ENCODE measurements at regions not wholly inside any gene's neighbourhood (a gene's known extent, or its start where the extent isn't known, plus 50 kb on each side); places are given as distances from the start of the nearest gene placed in this dataset.

- no peak for ATAC-seq
- Histone ChIP-seq H3K4me1 (no peaks in the 10 kb centered on the region), H3K27me3 (no peaks in the 10 kb centered on the region), H3K36me3 (no peaks in the 10 kb centered on the region), H3K9me3 (no peaks in the 10 kb centered on the region), H3K4me3 (no peak overlapping the region), H3K27ac (no peak overlapping the region)
- no peak for DNase-seq
- no peak for TF ChIP-seq CTCF (IDR thresholded peaks at IDR 0.05)
- intact Hi-C loops (cut with DNase I), result no loop called here
These were observed 98.5 kb upstream of the SEL1L start for GRCh38 chr14:81632157-81632556.

- no peaks in the 10 kb centered on the region for H3K36me3 ChIP-seq
- no peak overlapping the region for H3K4me3 ChIP-seq
- intact Hi-C loops (cut with DNase I), result no loop called here
- no peak overlapping the region for H3K27ac ChIP-seq
- no peaks in the 10 kb centered on the region for H3K9me3 ChIP-seq
- H3K4me1 ChIP-seq, result no peaks in the 10 kb centered on the region
- ATAC-seq (no peak), DNase-seq (no peak)
- TF ChIP-seq CTCF (IDR thresholded peaks at IDR 0.05), result no peak
- H3K27me3 ChIP-seq, result no peaks in the 10 kb centered on the region
These were observed 99.8 kb upstream of the SEL1L start for GRCh38 chr14:81633496-81633895.

DNA sequence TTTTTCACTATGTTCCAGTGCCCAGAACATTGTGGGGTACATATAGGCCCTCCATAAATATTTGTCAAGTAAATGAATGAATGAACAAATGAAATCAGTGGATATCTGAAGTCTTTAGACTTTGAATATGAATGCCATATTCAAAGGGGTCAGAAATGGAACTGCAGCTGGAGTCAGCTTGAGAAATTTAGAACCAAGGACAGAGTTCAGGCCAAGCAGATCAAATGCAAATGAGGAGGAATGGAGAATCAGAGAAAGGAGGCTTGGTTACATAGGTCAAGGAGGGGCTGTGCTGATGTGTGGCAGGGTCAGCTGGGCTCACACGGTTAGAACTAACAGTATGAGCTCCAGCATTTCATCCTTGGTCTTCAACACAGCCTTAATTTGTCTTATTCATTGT lies 104.0 kb upstream of the SEL1L start:
- intact Hi-C loops (cut with DNase I), result no loop called here
- TF ChIP-seq CTCF (IDR thresholded peaks at IDR 0.05), result no peak
- no peak for ATAC-seq
- H3K27me3 ChIP-seq, result no peaks in the 10 kb centered on the region
- DNase-seq, result no peak
- no peaks in the 10 kb centered on the region for H3K36me3 ChIP-seq
- no peaks in the 10 kb centered on the region for H3K9me3 ChIP-seq
- H3K4me1 ChIP-seq, result no peaks in the 10 kb centered on the region
- H3K4me3 ChIP-seq, result no peak overlapping the region
- no peak overlapping the region for H3K27ac ChIP-seq

DNA sequence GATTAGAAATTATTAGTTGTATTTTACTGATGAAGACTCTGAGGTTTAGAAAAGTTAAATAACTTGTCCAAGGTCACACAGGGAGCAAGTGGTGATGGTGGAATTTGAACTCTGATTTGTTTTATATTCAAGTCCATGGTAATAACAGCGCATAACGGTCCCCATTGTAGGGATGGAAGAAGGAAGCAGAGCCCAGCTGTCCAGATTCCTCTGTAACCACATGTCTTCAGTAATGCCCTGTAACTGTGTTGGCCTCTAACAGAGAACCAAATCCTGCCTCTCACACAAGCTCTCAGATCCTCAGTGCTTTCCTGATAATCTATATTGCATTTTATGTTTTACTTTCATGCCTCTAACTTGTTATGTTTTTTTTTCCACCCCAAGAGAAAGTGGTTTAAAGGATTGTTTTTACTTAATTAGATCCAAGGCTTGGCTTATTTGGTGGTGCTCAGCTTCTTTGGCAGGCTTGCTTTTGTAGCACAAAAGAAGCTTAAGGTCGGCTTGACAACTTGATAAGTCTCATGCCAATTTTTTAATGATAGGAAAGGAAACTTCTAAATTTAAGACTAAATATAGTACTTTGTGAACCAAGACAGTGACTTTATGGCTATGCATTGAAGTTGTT lies 105.1 kb upstream of the SEL1L start:
- TF ChIP-seq CTCF (IDR thresholded peaks at IDR 0.05), result no peak

DNA sequence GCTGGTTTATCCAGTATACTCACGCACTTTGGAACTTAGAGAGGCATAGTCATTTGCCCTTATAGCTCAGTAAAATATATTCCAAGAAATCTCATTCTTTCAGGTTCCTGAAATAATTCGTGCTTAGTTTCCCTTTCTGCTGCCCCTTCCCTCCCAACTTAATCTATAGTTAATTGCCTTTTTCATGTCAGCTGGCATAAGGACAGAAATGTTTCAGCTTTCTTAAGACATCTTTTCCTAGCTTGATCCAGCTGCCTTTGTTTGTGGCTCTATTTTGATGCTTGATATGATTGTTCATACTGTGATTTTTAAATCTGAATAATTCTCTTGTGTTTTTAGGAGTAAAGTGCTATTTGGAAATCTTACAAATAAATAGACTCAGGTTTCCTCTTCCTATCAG lies 120.0 kb upstream of the SEL1L start:
- Histone ChIP-seq H3K4me1 (no peaks in the 10 kb centered on the region), H3K4me3 (no peak overlapping the region), H3K27me3 (no peaks in the 10 kb centered on the region), H3K36me3 (no peaks in the 10 kb centered on the region), H3K9me3 (no peaks in the 10 kb centered on the region), H3K27ac (no peak overlapping the region)
- TF ChIP-seq CTCF (IDR thresholded peaks at IDR 0.05), result no peak
- no peak for DNase-seq
- ATAC-seq, result no peak
- intact Hi-C loops (cut with DNase I), result no loop called here

More for the DNA sequence above, 105.1 kb upstream of the SEL1L start:
- Histone ChIP-seq H3K36me3 (no peaks in the 10 kb centered on the region), H3K4me3 (no peak overlapping the region), H3K9me3 (no peaks in the 10 kb centered on the region), H3K27me3 (no peaks in the 10 kb centered on the region), H3K4me1 (no peaks in the 10 kb centered on the region), H3K27ac (no peak overlapping the region)
- intact Hi-C loops (cut with DNase I), result no loop called here
- no peak for DNase-seq
- ATAC-seq, result no peak
